Renal cortical epithelial cell (primary cell): ENCODE measurements at regions not wholly inside any gene's neighbourhood (a gene's known extent, or its start where the extent isn't known, plus 50 kb on each side); places are given as distances from the start of the nearest gene placed in this dataset.
A peak's percentile ranks its signal among the peaks of the same experiment; 100 is the strongest.

Source experiments
- DNase-seq: peaks from one replicate; pipeline ENCODE4 v3.0.0-alpha.2; 2011; ENCODE audit warnings: low read depth

DNA sequence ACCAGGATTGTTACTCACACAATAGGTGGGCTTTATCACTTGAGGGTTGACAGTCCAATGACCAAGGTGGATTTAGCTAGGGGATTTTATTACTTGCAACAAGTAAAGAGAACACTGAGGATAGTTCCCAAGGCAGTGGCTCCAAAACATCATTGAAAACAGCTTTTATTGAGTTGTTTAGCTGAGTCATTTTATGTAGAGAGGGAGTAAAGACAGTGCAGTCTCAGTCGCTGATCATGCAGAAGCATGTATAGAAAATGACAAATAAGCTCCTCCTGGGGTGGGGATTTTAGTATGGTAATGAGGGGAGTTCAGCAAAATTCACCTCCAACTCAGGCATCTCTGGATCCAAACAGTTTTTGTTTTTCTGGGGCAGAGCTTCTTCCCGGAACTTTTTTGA, 163.0 kb upstream of the CCDC179 start:
- no peak for DNase-seq

DNA sequence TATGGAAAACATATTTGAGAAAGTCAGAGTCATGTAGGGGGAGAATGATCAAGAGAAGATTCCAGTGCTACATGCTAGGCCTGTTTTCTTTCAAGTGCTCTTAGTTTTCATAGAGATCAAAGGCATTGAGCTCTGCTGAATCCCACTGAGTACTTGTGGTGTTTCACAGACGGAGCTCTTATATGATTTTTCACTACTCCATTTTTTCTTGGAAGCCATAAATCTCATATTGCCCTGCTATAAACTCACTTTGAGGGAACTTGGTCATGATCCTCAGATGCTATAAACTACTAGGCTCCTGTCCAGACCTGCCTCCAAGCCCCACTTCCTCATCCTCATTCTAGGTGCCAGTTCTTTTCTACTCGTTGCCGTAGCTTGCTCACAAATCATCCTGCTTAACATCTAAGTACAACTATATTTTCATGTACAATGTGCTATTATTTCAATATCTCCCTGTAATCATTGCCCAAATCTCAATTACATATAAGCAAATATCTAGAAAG, 180.8 kb upstream of the CCDC179 start:
- DNase-seq = no peak

DNA sequence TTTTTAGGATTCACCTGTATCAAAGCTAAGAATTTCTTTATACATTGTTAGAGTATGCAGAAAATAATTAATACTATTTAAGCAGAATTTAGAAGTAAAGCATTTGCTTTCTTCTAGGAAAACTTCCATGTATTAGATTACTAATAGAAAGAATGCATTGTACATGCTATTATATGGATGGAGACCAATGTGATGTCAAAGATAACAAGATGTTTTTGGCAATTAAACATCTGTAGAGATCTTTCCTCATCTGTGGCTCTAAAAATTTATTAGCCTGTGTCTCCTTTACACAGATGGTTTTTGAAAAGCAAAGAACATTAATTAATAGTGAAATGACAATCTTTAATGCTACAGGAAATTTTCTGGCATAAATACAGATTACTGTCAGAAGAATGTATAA, 198.4 kb upstream of the CCDC179 start:
- no peak for DNase-seq

- DNase-seq = no peak
Measured at GRCh38 chr11:23063276-23063675, 203.0 kb upstream of the CCDC179 start.

DNA sequence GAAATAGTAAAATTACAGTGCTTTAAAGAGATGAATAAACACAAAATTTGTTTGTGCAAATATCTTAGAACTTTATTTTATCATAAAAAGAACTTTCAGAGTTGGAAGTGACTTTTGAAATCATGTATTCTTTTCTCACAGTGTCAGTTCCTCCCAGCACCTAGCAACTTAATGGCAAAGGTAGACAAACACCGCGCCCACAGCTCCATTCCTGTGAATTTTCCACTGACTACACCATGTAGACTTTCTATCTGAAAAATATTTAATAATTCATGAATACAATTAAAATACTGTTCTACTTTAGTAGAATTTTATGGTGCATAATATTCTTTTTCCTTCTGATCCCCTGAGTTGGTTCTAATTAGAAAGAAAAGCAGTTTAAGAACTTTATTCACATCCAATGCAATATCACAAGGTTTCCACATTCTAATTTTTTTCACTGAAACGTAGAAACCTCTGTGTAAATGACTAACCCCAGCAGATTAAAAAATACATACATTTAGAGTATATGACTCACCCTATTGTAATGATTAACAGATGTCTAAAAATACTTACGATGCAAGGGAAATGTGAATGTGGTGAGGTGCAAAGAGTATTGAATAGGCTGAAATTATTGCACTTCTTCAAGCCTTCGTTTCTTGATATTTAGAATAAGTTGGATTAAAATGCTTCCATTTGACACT, 218.2 kb upstream of the CCDC179 start:
- DNase-seq = peak; percentile 46

DNA sequence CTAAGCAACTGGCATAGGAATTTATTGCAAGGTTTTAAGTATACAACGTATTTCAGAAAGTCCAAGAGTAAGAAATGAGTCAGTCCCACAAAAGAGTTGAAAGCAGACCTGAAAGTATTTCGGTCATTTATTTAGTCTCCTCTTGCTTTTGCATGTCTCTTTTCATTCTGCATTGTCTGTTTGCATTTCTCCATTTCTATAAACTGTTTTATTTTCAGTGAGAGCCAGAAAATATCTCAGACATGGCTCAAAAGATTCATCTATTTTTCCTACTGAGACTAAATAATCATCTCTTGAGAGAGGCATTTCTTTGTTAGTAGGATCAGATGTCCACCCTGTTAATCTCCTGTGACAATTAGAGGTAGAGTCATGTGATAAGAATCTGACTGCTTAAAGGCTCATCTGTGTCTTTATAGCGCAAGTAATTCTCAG, 219.1 kb upstream of the CCDC179 start:
- peak; percentile 16 for DNase-seq

DNA sequence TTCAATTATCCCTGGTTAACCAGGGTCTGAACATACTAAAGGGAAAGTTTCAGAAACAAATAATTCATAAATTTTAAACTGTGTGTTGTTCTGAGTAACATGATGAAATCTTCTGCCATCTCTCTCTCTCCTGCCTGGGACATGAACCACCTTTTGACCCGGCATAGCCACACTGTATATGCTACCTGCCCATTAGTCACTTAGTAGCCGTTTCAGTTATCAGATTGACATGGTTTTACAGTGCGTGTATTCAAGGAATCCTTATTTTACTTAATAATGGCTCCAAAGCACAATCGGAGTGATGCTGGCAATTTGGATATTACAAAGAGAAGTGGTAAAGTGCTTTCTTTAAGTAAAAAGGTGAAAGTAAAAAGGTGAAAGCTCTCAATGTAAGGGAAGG, 227.1 kb upstream of the CCDC179 start:
- DNase-seq = no peak

DNA sequence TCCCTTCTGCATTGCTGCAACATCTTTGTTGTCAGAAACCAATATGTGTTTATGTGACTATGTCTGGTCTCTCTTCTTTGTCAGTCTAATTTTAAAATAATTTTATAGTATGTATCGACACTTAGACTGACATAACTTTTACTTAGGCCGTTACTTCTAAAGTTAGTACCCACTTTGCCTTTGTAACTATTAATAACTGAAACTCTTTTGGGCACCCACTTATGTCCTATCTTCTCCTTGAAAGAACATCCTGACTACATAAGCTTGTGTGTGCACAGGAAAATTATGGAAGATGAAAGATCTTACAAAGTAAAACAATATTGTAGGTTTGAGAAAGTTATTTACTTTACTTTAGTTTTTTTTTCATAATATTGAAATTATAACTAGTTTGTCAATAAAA, 230.4 kb upstream of the CCDC179 start:
- no peak for DNase-seq

GRCh38 chr11:23095650-23096189, 235.4 kb upstream of the CCDC179 start:
- DNase-seq = no peak

- DNase-seq = no peak
Measured at GRCh38 chr11:23097891-23098290, 237.6 kb upstream of the CCDC179 start.

DNA sequence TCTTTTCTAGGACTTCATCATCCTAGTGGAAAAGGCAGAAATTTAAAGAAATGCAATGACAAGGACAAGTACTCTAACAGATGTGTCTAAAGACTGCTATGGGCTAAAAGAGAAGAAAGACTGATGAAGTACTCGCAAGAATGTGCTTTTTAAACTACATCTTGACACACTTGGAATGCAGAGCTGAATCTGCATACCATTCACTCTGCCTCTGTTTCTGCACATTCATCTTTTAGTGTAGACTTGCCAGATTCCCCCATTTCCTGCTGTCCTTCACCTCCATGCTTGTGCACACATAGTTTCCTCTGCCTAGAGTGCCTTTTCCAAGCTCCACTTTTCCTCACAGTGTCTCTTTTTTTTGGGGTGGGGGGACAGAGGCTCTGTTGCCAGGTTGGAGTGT, 239.0 kb upstream of the CCDC179 start:
- DNase-seq = no peak

GRCh38 chr11:23100726-23101125, 240.5 kb upstream of the CCDC179 start:
- no peak for DNase-seq

DNA sequence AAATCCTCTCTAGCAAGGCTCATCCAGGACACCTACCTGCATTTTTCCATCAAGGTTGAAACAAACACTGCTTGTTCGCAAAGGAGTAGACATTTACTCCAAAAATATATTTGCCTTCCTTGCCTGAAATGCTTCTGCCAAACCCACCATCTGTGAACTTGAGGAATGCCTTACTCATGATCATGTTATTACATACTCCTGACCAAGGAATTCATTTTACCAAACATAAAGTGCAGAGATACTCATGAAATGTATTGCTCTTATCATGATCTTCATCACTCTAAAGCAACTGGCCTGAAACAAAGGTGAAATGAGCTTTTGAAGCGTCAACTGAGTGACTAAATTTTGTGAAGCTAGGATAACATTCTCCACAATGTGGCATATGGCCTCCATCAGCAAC, 243.1 kb upstream of the CCDC179 start:
- DNase-seq = no peak

DNA sequence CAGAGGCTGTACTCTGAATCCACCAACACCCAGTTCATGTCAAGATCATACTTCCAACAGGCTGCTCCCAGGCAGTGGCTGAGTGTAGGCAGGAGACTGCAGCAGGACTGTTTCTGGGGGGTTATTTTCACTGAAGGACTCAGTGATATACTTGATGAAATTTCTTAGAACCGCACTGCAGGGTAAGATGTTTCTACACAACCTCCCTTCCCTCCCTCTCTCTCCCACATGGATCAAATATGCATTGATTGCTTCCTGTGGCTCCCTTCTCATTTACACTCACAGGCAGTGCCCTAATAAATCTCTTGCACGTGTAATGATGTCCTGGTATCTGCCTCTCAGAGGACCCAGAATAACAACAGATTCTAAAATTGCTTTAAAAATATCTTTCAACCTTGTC, 251.3 kb upstream of the CCDC179 start:
- DNase-seq = no peak

DNA sequence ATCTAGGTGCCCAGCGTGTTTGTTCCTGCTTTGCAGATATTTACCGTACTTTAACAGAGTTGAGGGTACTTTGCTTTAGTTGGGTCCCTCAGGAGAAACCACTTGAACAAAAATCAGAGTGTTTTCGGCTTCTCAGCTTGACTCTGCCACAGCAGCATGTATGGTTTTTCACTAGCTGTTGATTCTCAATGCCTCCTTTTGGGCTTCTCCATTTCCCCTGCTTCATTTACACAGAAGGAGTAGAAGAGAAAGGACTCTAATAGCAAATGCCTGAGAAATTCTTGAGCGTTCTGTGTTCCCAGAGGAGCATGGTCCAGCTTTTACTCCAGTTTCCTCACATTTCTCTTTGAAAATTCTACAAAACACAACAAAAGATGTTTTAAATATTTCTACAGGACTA, 252.1 kb upstream of the CCDC179 start:
- no peak for DNase-seq

DNA sequence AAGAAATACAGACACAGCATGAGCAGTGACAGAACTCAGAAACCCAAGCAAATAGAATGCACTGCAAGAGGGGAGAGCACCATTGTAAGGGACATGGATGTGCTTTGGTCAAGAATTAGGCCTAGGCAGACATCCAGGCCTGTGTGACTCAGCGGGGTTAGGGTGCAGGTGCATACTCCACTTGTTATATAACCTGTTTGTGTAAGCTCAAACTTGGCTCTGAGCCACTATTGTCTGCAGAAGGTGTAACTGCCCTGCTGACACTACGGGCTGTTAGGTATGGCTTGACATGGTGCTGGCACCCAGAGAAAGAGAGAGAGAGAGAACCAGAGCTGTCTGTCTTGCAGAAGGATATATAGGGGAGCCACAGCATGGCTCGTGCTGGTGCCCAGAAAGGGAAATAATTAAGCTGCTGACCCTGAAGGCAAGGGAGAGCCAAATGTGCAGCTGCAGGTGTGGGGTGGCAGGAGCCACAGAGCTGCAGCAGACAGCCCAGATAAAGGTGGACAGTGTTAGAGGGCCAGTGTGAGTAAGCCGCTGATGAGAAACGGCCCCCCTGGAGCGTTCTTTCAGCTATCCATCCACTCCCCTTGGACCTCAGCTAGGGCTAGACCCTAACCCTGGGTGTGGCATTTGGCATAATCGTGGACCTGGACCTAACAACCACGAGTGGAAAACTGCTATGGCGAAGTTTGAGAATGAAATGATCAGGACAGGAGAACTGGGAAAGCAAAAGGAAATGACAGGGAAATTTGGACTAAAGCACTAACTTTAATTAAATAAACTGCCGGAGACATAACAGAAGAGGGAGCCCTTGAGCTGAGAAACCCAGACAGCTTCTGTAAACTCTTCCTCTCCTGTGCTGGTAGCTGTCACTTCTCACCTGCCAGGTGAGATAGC, 253.0 kb upstream of the CCDC179 start:
- peak; percentile 81 for DNase-seq

GRCh38 chr11:23113887-23114216, 253.6 kb upstream of the CCDC179 start:
- no peak for DNase-seq

GRCh38 chr11:23123753-23124152, 263.5 kb upstream of the CCDC179 start:
- DNase-seq = peak; percentile 18

GRCh38 chr11:23124249-23124648, 264.0 kb upstream of the CCDC179 start:
- DNase-seq = no peak

- DNase-seq = no peak
Measured at GRCh38 chr11:23124996-23125395, 264.7 kb upstream of the CCDC179 start.

- no peak for DNase-seq
Measured at GRCh38 chr11:23127706-23128105, 267.4 kb upstream of the CCDC179 start.

DNA sequence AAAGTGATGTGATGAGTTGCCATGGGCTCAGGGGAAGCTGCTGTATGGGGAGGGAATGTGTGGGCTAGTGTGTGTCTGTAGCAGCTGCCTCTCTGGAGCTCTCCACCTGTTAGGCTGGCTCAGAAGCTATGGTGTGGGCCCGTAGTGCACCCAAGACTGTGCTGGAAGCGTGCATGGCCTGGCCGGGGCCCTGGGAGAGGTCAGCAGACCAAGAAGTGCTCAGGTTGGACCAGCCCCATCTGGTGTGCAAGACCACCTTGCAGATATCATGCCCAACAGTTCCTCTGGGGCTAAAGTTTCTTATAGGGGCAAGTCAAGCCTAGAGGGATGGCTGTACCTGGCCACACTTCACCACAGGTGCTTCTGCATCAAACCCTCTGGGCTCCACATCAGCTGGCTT, 274.4 kb upstream of the CCDC179 start:
- no peak for DNase-seq

DNA sequence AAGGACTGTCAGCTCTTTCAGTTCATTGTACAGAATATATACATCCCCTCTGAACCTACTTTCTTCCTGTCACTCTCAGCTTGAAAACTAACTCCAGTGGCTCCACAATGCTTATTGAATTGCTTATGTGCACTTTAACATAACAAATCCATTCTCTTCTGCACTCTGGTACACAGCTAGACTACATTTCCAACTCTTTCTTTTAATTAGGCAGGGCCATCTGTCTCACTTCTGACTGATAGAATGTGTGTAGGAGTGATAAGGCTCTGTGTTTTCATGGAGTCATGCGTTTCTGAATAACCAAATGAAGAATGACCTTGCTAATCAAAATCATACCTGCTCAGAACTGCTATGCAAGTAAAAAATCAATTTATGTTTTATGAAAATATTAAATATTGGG, 278.5 kb upstream of the CCDC179 start:
- no peak for DNase-seq
